Panc1 (cell line): ENCODE measurements at regions not wholly inside any gene's neighbourhood (a gene's known extent, or its start where the extent isn't known, plus 50 kb on each side); places are given as distances from the start of the nearest gene placed in this dataset.

ENCODE experiments used
- CTCF ChIP-seq: fragments of 450-650 bp; IDR thresholded peaks from 2 replicates; pipeline ENCODE4 v1.5.1; 2017; ENCODE audit warnings: mild to moderate bottlenecking
- REST ChIP-seq, 2 experiments: IDR thresholded peaks; 2 replicates each; pipeline ENCODE4 v1.6.1; 2011 to 2012; ENCODE audit warnings: low read depth in 2 of 2, control low read depth in 1 of 2, low read length in 1 of 2, mild to moderate bottlenecking in 1 of 2, moderate library complexity in 1 of 2; ENCODE audit not compliant: insufficient read depth in 1 of 2

GRCh38 chr1:218049641-218050040 lies 235.5 kb upstream of the RRP15 start:
- TF ChIP-seq CTCF (no peak), REST (IDR thresholded peaks at IDR 0.05; ENCODE audit: insufficient read depth in 1 of 2, low read depth in 2 of 2, low read length in 1 of 2) (no peak)
